Testis (tissue), 2 donors: ENCODE measurements at regions not wholly inside any gene's neighbourhood (a gene's known extent, or its start where the extent isn't known, plus 50 kb on each side); places are given as distances from the start of the nearest gene placed in this dataset.
"Not testable (repeated sequence)": the region's sequence is repeated elsewhere in the genome, so short reads cannot be mapped to it uniquely, and the experiment has no call there.

Source experiments
- DNase-seq: peaks from one replicate; pipeline ENCODE4 v3.0.0-alpha.2; 2019
- H3K27ac ChIP-seq, 2 donors: fragments of 200-600 bp; sonication (generic); one replicate each; pipeline ENCODE4 v1.5.1; 2019
- H3K27me3 ChIP-seq: fragments of 200-600 bp; sonication (generic); one replicate; pipeline ENCODE4 v1.5.1; 2019
- H3K36me3 ChIP-seq: fragments of 200-600 bp; sonication (generic); one replicate; pipeline ENCODE4 v1.5.1; 2017; ENCODE audit warnings: low read depth; ENCODE audit errors: missing control alignments
- H3K4me1 ChIP-seq: fragments of 200-600 bp; sonication (generic); one replicate; pipeline ENCODE4 v1.5.1; 2019
- H3K4me3 ChIP-seq, 2 donors: fragments of 200-600 bp; sonication (generic); one replicate each; pipeline ENCODE4 v1.5.1; 2017 to 2019
- H3K9me3 ChIP-seq: fragments of 200-600 bp; sonication (generic); one replicate; pipeline ENCODE4 v1.5.1; 2017
- POLR2A ChIP-seq: fragments of 450-650 bp; IDR thresholded peaks from one replicate; pipeline ENCODE4 v1.6.1; 2017; ENCODE audit warnings: antibody characterized with exemption, mild to moderate bottlenecking, moderate library complexity
- whole genome bisulfite sequencing, 2 donors: methylation state at CpG; one replicate each; pipeline ENCODE4 v1.1.5; 2018; 5-methylcytosine and 5-hydroxymethylcytosine counted together
- intact Hi-C: fragments of 100-400 bp; cut with DNase I; formaldehyde crosslinking; loops from one replicate; pipeline ENCODE4 v1.15.1; 2023; ENCODE audit warnings: low total_unique reads
- TF ChIP-seq, protein P1 (sequence below), 3 experiments: fragments of 450-650 bp in 2 of 3; fragments of 200-600 bp in 1 of 3; sonication (generic) in 1 of 3; IDR thresholded peaks; one replicate each; pipeline ENCODE4 v1.5.1; 2016 to 2019; ENCODE audit warnings: antibody characterized with exemption in 3 of 3, mild to moderate bottlenecking in 2 of 3, moderate library complexity in 1 of 3

DNA sequence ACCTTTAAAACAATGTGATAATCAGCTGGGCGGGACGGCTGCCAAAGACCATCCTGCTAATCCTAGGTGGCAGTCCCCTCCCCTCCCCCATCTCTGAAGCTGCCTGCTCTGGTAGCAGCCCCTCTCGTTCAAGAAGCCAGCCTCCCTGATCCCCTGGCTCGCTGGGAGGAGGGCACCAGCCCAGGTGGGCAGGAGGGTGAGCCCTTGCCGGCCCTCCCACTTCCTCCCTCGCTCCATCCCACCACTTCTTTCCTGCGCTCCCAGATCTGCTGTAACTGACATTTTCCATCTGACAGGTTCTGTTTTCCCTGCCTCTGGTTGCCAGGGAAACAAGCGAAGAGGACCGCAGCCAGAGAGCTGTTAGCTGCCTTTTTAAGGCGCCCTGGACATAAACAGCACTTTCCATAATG, 155.7 kb upstream of the TNRC6C start:
- H3K4me3 ChIP-seq: no peak overlapping the region
- H3K27me3 ChIP-seq: no peaks in the 10 kb centered on the region
- H3K36me3 ChIP-seq: no peaks in the 10 kb centered on the region
- TF ChIP-seq, protein P1, sequence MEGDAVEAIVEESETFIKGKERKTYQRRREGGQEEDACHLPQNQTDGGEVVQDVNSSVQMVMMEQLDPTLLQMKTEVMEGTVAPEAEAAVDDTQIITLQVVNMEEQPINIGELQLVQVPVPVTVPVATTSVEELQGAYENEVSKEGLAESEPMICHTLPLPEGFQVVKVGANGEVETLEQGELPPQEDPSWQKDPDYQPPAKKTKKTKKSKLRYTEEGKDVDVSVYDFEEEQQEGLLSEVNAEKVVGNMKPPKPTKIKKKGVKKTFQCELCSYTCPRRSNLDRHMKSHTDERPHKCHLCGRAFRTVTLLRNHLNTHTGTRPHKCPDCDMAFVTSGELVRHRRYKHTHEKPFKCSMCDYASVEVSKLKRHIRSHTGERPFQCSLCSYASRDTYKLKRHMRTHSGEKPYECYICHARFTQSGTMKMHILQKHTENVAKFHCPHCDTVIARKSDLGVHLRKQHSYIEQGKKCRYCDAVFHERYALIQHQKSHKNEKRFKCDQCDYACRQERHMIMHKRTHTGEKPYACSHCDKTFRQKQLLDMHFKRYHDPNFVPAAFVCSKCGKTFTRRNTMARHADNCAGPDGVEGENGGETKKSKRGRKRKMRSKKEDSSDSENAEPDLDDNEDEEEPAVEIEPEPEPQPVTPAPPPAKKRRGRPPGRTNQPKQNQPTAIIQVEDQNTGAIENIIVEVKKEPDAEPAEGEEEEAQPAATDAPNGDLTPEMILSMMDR (IDR thresholded peaks at IDR 0.05): no peak
- TF ChIP-seq POLR2A: no peak
- 9 to 21% methylated on average over 5 to 10 of the region's 10 CpGs for WGBS, 2 donors
- intact Hi-C loops: no loop called here
- peaks cover 6% of the 10 kb centered on the region for H3K4me1 ChIP-seq
- DNase-seq: no peak
- H3K27ac ChIP-seq: no peak overlapping the region
- H3K9me3 ChIP-seq: no peaks in the 10 kb centered on the region

DNA sequence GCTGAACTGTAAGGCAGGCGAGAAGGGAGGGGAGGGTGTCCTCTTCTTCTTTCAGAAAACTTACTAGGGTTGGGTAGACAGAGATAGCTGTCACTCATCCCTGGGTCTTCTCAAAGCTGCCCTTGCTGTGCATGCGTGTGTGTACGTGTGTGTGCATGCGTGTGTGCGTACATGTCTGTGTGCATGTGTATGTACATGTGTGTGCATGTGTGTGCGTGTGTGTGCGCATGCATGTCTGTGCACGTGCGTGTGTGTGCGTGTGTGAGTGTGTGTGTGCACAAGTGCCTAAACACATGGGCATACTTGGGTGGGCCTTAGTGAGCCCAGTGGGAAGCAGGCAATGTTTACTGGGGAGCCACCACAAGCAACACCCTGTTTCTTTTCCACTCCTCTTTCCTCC, 154.8 kb upstream of the TNRC6C start:
- no peak for DNase-seq
- no peak overlapping the region for H3K4me3 ChIP-seq
- no peaks in the 10 kb centered on the region for H3K9me3 ChIP-seq
- no peaks in the 10 kb centered on the region for H3K27me3 ChIP-seq
- TF ChIP-seq, protein P1 (IDR thresholded peaks at IDR 0.05): no peak
- no peak for TF ChIP-seq POLR2A
- no peak overlapping the region for H3K27ac ChIP-seq
- H3K36me3 ChIP-seq: no peaks in the 10 kb centered on the region
- intact Hi-C loops: no loop called here
- 78 to 90% methylated on average over 10 of the region's 10 CpGs for WGBS, 2 donors
- peaks cover 6% of the 10 kb centered on the region for H3K4me1 ChIP-seq

DNA sequence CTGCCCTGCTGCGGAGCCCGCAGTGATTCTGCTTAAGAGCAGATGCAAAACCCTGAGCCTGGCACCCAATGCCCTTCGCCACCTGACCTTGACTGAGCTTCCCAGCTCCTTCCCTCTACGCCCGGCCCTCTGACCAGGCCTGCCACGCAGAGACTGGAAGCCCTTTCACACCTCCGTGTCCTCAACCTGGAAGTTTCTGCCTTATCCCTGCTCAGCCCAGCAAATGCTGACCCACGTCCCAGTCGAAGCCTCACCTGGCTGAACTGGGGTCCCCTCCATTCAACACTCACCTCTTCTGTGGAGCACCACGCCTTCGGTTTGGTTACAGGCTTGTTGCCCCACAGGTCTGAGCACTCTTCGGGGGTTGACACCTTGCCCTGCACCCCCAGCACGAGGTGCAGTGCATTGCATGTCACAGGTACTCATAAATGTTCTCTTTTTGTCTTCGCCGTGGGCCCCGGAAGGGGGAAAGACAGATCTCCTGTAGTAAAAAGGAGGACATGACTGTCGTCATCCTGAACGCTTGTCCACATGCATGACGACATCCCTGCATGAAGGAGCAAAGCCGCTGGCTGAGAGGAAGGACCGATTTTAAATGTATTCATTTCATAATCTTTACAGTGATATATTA, 153.6 kb upstream of the TNRC6C start:
- DNase-seq: no peak
- H3K4me3 ChIP-seq: no peak overlapping the region
- H3K27ac ChIP-seq: no peak overlapping the region
- no peaks in the 10 kb centered on the region for H3K36me3 ChIP-seq
- intact Hi-C loops: no loop called here
- H3K9me3 ChIP-seq: no peaks in the 10 kb centered on the region
- H3K27me3 ChIP-seq: no peaks in the 10 kb centered on the region
- peaks cover 6% of the 10 kb centered on the region for H3K4me1 ChIP-seq
- 79 to 90% methylated on average over 21 of the region's 21 CpGs for WGBS, 2 donors
- TF ChIP-seq, protein P1 (IDR thresholded peaks at IDR 0.05): no peak
- no peak for TF ChIP-seq POLR2A

DNA sequence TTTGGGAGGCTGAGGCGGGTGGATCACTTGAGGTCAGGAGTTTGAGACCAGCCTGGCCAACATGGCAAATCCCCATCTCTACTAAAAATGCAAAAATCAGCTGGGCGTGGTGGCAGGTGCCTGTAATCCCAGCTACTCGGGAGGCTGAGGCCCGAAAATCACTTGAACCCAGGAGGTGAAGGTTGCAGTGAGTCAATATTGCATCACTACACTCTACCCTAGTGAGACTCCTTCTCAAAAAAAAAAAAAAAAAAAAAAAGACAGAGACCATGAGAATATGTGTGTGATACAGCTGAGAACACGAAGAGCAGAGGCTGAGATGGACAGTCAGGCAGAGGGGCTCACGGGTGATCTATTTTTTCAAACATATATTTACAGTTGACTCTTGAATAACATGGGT, 152.5 kb upstream of the TNRC6C start:
- intact Hi-C loops, H3K36me3 ChIP-seq: not testable (repeated sequence)
- WGBS, 2 donors: 92 to 93% methylated on average over 6 of the region's 6 CpGs

DNA sequence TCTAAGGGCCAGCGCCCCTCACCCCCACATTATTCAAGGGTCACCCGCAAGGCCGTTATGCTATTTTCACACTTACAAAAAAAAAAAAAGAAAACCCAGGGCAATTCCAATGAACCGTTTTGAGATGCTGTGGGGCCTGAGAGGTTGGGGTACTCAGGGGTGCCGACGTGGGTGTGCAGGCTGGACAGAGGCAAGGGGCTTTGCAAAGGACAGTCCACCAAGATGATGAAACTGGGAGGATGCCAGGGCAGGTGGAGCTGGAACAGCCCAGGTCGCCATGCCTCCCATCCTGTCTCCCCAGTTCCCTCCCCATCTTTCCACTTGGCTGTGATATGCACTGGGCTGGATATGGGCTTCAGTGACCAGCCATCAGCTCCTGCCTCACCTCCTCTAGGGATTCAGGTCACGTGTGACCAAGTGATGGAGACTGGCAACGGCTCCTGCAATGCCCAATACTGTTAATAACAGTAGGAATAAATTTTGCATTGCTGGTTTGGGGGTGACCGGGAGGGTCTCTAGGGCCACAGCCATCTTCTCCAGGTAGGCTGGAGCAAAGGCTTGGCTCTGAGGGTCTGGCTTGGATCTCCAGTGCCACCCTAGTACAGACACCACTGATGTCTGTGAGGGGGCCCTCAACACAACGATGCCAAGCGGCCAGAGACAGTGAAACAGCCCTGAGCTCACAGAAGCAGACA, 151.3 kb upstream of the TNRC6C start:
- Histone ChIP-seq H3K4me3 (no peak overlapping the region), H3K27ac (no peak overlapping the region), H3K9me3 (no peaks in the 10 kb centered on the region), H3K36me3 (no peaks in the 10 kb centered on the region), H3K27me3 (no peaks in the 10 kb centered on the region), H3K4me1 (peaks cover 14% of the 10 kb centered on the region)
- WGBS, 2 donors: 88 to 92% methylated on average over 12 of the region's 12 CpGs
- DNase-seq: no peak
- intact Hi-C loops: no loop called here
- TF ChIP-seq, protein P1 (IDR thresholded peaks at IDR 0.05): no peak
- no peak for TF ChIP-seq POLR2A

More for the DNA sequence above, 152.5 kb upstream of the TNRC6C start:
- DNase-seq, H3K27me3 ChIP-seq, H3K27ac ChIP-seq, H3K4me3 ChIP-seq, H3K9me3 ChIP-seq: not testable (repeated sequence)
- peaks cover 14% of the 10 kb centered on the region for H3K4me1 ChIP-seq
